ENCODE measurements at regions not wholly inside any gene's neighbourhood (a gene's known extent, or its start where the extent isn't known, plus 50 kb on each side); places are given as distances from the start of the nearest gene placed in this dataset.

GRCh38 chr7:126228356-126229061 lies 1024.2 kb downstream of the GRM8 start:
- TF ChIP-seq CEBPB (IDR thresholded peaks at IDR 0.05) = no peak
- TF ChIP-seq EGR1 (IDR thresholded peaks at IDR 0.05) = no peak
- TF ChIP-seq FOXM1 (IDR thresholded peaks at IDR 0.05; ENCODE audit: borderline replicate concordance, low read depth) = no peak
- no peak for TF ChIP-seq CREB1 (IDR thresholded peaks at IDR 0.05; ENCODE audit: low read depth)
- TF ChIP-seq, protein P1, sequence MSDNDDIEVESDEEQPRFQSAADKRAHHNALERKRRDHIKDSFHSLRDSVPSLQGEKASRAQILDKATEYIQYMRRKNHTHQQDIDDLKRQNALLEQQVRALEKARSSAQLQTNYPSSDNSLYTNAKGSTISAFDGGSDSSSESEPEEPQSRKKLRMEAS (IDR thresholded peaks at IDR 0.05) = no peak
- TF ChIP-seq YY1 (IDR thresholded peaks at IDR 0.05; ENCODE audit: low read depth) = no peak
- no peak for TF ChIP-seq TAF1 (IDR thresholded peaks at IDR 0.05; ENCODE audit: low read depth)
- TF ChIP-seq, protein P2, sequence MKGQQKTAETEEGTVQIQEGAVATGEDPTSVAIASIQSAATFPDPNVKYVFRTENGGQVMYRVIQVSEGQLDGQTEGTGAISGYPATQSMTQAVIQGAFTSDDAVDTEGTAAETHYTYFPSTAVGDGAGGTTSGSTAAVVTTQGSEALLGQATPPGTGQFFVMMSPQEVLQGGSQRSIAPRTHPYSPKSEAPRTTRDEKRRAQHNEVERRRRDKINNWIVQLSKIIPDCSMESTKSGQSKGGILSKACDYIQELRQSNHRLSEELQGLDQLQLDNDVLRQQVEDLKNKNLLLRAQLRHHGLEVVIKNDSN (IDR thresholded peaks at IDR 0.05) = no peak
- no peak for TF ChIP-seq ZBTB7A (IDR thresholded peaks at IDR 0.05; ENCODE audit: low read depth)
- no peak for TF ChIP-seq TCF12 (IDR thresholded peaks at IDR 0.05; ENCODE audit: low read depth)
- no peak for TF ChIP-seq RAD21 (IDR thresholded peaks at IDR 0.05; ENCODE audit: low read depth)
- no peak for TF ChIP-seq NFIC (IDR thresholded peaks at IDR 0.05)
- no peak for TF ChIP-seq EP300 (IDR thresholded peaks at IDR 0.05; ENCODE audit: borderline replicate concordance)

DNA sequence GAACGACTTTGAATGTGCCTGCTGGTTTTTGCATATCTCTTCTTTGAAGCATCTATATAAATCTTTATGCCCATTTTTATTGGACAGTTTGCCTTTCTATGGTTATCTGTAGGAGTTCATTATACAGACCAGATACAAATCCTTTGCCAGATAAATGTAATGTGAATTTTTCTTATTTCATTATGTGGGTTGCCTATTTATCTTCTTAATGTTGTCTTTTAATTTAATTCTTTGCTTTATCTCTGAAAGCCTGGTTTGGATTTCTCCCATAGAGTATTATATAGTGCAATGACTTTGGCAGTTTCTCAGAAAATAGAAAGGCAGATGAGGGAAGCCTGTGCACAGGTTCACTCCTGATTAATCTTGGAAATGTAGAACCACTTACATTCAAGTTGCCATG lies 1025.1 kb downstream of the GRM8 start:
- no peak for TF ChIP-seq CEBPB (IDR thresholded peaks at IDR 0.05)

GRCh38 chr7:126227055-126227454 lies 1025.7 kb downstream of the GRM8 start:
- TF ChIP-seq, protein P2 (IDR thresholded peaks at IDR 0.05) = no peak
- no peak for TF ChIP-seq EGR1 (IDR thresholded peaks at IDR 0.05)
- no peak for TF ChIP-seq TEAD4 (IDR thresholded peaks at IDR 0.05)
- TF ChIP-seq FOXM1 (IDR thresholded peaks at IDR 0.05; ENCODE audit: borderline replicate concordance, low read depth) = no peak
- TF ChIP-seq CREB1 (IDR thresholded peaks at IDR 0.05; ENCODE audit: low read depth) = no peak
- TF ChIP-seq NFIC (IDR thresholded peaks at IDR 0.05) = no peak
- no peak for TF ChIP-seq CEBPB (IDR thresholded peaks at IDR 0.05)

DNA sequence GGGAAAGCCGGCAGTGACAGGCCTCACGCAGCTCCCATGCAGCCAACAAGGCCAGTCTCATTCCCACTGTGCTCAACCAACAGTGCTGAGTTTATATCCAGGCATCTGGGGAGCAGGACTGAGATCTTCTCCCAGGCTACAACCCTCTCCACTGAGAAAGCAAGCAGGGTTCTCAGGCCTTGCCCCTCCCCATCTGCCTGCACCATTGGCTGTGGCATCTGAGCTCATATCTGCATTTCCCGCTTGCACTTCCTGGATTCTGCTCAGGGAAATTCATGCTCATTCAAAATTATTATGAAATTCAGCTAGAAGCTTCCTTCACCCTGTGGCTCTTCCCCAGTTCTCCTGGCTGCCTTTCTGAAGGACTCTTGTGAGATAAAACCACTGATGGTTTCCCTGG lies 1029.0 kb downstream of the GRM8 start:
- TF ChIP-seq, protein P1 (IDR thresholded peaks at IDR 0.05) = no peak

DNA sequence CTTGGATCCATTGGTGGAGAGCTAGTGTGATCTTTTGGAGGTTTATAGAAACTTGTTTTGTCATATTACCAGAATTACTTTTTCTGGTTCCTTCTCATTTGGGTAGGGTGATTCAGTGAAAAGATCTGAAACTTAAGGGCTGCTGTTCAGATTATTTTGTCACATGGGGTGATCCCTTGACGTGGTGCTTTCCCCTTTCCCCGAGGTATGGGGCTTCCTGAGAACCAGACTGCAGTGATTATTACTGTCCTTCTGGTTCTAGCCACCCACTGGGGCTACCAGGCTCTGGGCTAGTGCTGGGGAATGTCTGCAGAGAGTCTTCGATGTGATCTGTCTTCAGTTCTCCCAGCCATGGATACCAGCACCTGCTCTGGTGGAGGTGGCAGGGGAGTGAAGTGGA lies 1030.0 kb downstream of the GRM8 start:
- TF ChIP-seq REST (IDR thresholded peaks at IDR 0.05; ENCODE audit: low read depth) (no peak), YY1 (IDR thresholded peaks at IDR 0.05; ENCODE audit: low read depth) (no peak), EGR1 (IDR thresholded peaks at IDR 0.05) (no peak), TAF1 (IDR thresholded peaks at IDR 0.05; ENCODE audit: low read depth) (no peak), ZBTB7A (IDR thresholded peaks at IDR 0.05; ENCODE audit: low read depth) (no peak), TEAD4 (IDR thresholded peaks at IDR 0.05) (no peak), CEBPB (IDR thresholded peaks at IDR 0.05) (no peak), FOXM1 (IDR thresholded peaks at IDR 0.05; ENCODE audit: borderline replicate concordance, low read depth) (no peak), CREB1 (IDR thresholded peaks at IDR 0.05; ENCODE audit: low read depth) (no peak)
- TF ChIP-seq, protein P2 (IDR thresholded peaks at IDR 0.05) = no peak
- TF ChIP-seq, protein P1 (IDR thresholded peaks at IDR 0.05) = no peak

DNA sequence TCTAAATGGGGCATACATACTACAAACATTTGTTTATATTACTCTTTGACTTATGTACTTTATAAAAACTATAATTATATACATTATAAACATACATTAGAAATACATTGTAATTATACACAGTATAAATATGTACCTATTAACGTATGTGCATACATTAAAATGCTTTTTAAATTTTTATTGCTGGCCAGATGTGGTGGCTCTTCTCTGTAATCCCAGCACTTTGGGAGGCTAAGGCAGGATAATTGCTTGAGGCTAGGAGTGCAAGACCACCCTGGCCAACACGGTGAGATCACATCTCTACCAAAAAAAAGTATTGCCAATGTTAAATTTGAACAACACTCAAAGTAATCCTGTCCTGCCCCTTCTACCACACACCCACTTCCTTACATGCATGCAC lies 1037.0 kb downstream of the GRM8 start:
- TF ChIP-seq RAD21 (IDR thresholded peaks at IDR 0.05; ENCODE audit: low read depth) (no peak), CEBPB (IDR thresholded peaks at IDR 0.05) (no peak), REST (IDR thresholded peaks at IDR 0.05; ENCODE audit: low read depth) (no peak), FOXM1 (IDR thresholded peaks at IDR 0.05; ENCODE audit: borderline replicate concordance, low read depth) (no peak), YY1 (IDR thresholded peaks at IDR 0.05; ENCODE audit: low read depth) (no peak), NFIC (IDR thresholded peaks at IDR 0.05) (no peak), EGR1 (IDR thresholded peaks at IDR 0.05) (no peak), TAF1 (IDR thresholded peaks at IDR 0.05; ENCODE audit: low read depth) (no peak), TCF12 (IDR thresholded peaks at IDR 0.05; ENCODE audit: low read depth) (no peak), CREB1 (IDR thresholded peaks at IDR 0.05; ENCODE audit: low read depth) (no peak), EP300 (IDR thresholded peaks at IDR 0.05; ENCODE audit: borderline replicate concordance) (no peak)
- TF ChIP-seq, protein P1 (IDR thresholded peaks at IDR 0.05) = no peak

Measured in Ishikawa (cell line).